ENCODE measurements at regions not wholly inside any gene's neighbourhood (a gene's known extent, or its start where the extent isn't known, plus 50 kb on each side); places are given as distances from the start of the nearest gene placed in this dataset.

- no peak for DNase-seq (ENCODE audit: low read depth in 2 of 2)
These were observed 88.6 kb upstream of the E2F3 start for GRCh38 chr6:20313051-20313450.

- no peak for DNase-seq (ENCODE audit: low read depth in 2 of 2)
These were observed 87.6 kb upstream of the E2F3 start for GRCh38 chr6:20313960-20314530.

GRCh38 chr6:20314866-20315845 lies 86.5 kb upstream of the E2F3 start:
- DNase-seq (ENCODE audit: low read depth in 2 of 2), result no peak

GRCh38 chr6:20317430-20317829 lies 84.2 kb upstream of the E2F3 start:
- DNase-seq (ENCODE audit: low read depth in 2 of 2), result no peak

- no peak for DNase-seq (ENCODE audit: low read depth in 2 of 2)
These were observed 82.8 kb upstream of the E2F3 start for GRCh38 chr6:20318851-20319387.

GRCh38 chr6:20319520-20320357 lies 81.9 kb upstream of the E2F3 start:
- no peak for DNase-seq (ENCODE audit: low read depth in 2 of 2)

GRCh38 chr6:20325641-20326421 lies 75.8 kb upstream of the E2F3 start:
- no peak for DNase-seq (ENCODE audit: low read depth in 2 of 2)

GRCh38 chr6:20326422-20326728 lies 75.3 kb upstream of the E2F3 start:
- no peak for DNase-seq (ENCODE audit: low read depth in 2 of 2)

GRCh38 chr6:20327141-20327540 lies 74.5 kb upstream of the E2F3 start:
- DNase-seq (ENCODE audit: low read depth in 2 of 2), result no peak

GRCh38 chr6:20328266-20328923 lies 73.3 kb upstream of the E2F3 start:
- DNase-seq (ENCODE audit: low read depth in 2 of 2), result no peak

GRCh38 chr6:20328924-20329300 lies 72.8 kb upstream of the E2F3 start:
- DNase-seq (ENCODE audit: low read depth in 2 of 2), result no peak

GRCh38 chr6:20331042-20331441 lies 70.6 kb upstream of the E2F3 start:
- no peak for DNase-seq (ENCODE audit: low read depth in 2 of 2)

- no peak for DNase-seq (ENCODE audit: low read depth in 2 of 2)
These were observed 70.1 kb upstream of the E2F3 start for GRCh38 chr6:20331625-20332024.

- no peak for DNase-seq (ENCODE audit: low read depth in 2 of 2)
These were observed 69.2 kb upstream of the E2F3 start for GRCh38 chr6:20332441-20333006.

- no peak for DNase-seq (ENCODE audit: low read depth in 2 of 2)
These were observed 67.9 kb upstream of the E2F3 start for GRCh38 chr6:20333721-20334269.

- DNase-seq (ENCODE audit: low read depth in 2 of 2), result no peak
These were observed 67.3 kb upstream of the E2F3 start for GRCh38 chr6:20334334-20334733.

- no peak for DNase-seq (ENCODE audit: low read depth in 2 of 2)
These were observed 66.7 kb upstream of the E2F3 start for GRCh38 chr6:20334962-20335361.

GRCh38 chr6:20335872-20336271 lies 65.8 kb upstream of the E2F3 start:
- no peak for DNase-seq (ENCODE audit: low read depth in 2 of 2)

GRCh38 chr6:20338156-20338555 lies 63.5 kb upstream of the E2F3 start:
- no peak for DNase-seq (ENCODE audit: low read depth in 2 of 2)
